ENCODE measurements at regions not wholly inside any gene's neighbourhood (a gene's known extent, or its start where the extent isn't known, plus 50 kb on each side); places are given as distances from the start of the nearest gene placed in this dataset.

GRCh38 chr2:128624956-128625355 lies 306.3 kb upstream of the HS6ST1 start:
- H3K4me2 ChIP-seq (ENCODE audit: low read length), result no peak overlapping the region

GRCh38 chr2:128625421-128625820 lies 306.8 kb upstream of the HS6ST1 start:
- no peaks in the 10 kb centered on the region for H3K9me2 ChIP-seq (replicated peaks; ENCODE audit: control insufficient read depth, low read length)
- H3F3A ChIP-seq (ENCODE audit: control insufficient read depth, insufficient read depth), result no peaks in the 10 kb centered on the region
- H3K27me3 ChIP-seq (ENCODE audit: control insufficient read depth, low read length), result no peaks in the 10 kb centered on the region
- H4K20me1 ChIP-seq (ENCODE audit: control insufficient read depth, insufficient read depth, low read depth, low read length), result no peaks in the 10 kb centered on the region
- H3K36me3 ChIP-seq (ENCODE audit: control insufficient read depth, low read length), result no peaks in the 10 kb centered on the region
- no peaks in the 10 kb centered on the region for H3K79me2 ChIP-seq (ENCODE audit: control insufficient read depth, low read length)
- no peak overlapping the region for H3K4me2 ChIP-seq (ENCODE audit: low read length)
- H3K4me3 ChIP-seq (ENCODE audit: low read length), result no peak overlapping the region
- no peaks in the 10 kb centered on the region for H3K4me1 ChIP-seq (ENCODE audit: control insufficient read depth, low read length)
- no peaks in the 10 kb centered on the region for H3K9me3 ChIP-seq (ENCODE audit: control insufficient read depth, insufficient read depth, low read length)
- no peak for TF ChIP-seq EZH2phosphoT487 (IDR thresholded peaks at IDR 0.05; ENCODE audit: borderline replicate concordance, low read length)
- no peak for TF ChIP-seq CTCF (IDR thresholded peaks at IDR 0.05; ENCODE audit: low read depth, low read length, poor library complexity, severe bottlenecking)
- H3K27ac ChIP-seq (ENCODE audit: low read depth, low read length), result no peak overlapping the region

More at GRCh38 chr2:128624956-128625355, 306.3 kb upstream of the HS6ST1 start:
- Histone ChIP-seq H3K4me1 (ENCODE audit: control insufficient read depth, low read length) (no peaks in the 10 kb centered on the region), H3K9me2 (replicated peaks; ENCODE audit: control insufficient read depth, low read length) (no peaks in the 10 kb centered on the region), H4K20me1 (ENCODE audit: control insufficient read depth, insufficient read depth, low read depth, low read length) (no peaks in the 10 kb centered on the region), H3K79me2 (ENCODE audit: control insufficient read depth, low read length) (no peaks in the 10 kb centered on the region), H3K27ac (ENCODE audit: low read depth, low read length) (no peak overlapping the region), H3K27me3 (ENCODE audit: control insufficient read depth, low read length) (no peaks in the 10 kb centered on the region), H3F3A (ENCODE audit: control insufficient read depth, insufficient read depth) (no peaks in the 10 kb centered on the region), H3K4me3 (ENCODE audit: low read length) (no peak overlapping the region), H3K36me3 (ENCODE audit: control insufficient read depth, low read length) (no peaks in the 10 kb centered on the region), H3K9me3 (ENCODE audit: control insufficient read depth, insufficient read depth, low read length) (no peaks in the 10 kb centered on the region)
- TF ChIP-seq EZH2phosphoT487 (IDR thresholded peaks at IDR 0.05; ENCODE audit: borderline replicate concordance, low read length) (no peak), CTCF (IDR thresholded peaks at IDR 0.05; ENCODE audit: low read depth, low read length, poor library complexity, severe bottlenecking) (no peak)

GRCh38 chr2:128625963-128626759 lies 307.5 kb upstream of the HS6ST1 start:
- no peaks in the 10 kb centered on the region for H3K9me2 ChIP-seq (replicated peaks; ENCODE audit: control insufficient read depth, low read length)
- no peak overlapping the region for H3K4me3 ChIP-seq (ENCODE audit: low read length)
- H3K36me3 ChIP-seq (ENCODE audit: control insufficient read depth, low read length), result no peaks in the 10 kb centered on the region
- H3K4me1 ChIP-seq (ENCODE audit: control insufficient read depth, low read length), result no peaks in the 10 kb centered on the region
- H3K4me2 ChIP-seq (ENCODE audit: low read length), result no peak overlapping the region
- H4K20me1 ChIP-seq (ENCODE audit: control insufficient read depth, insufficient read depth, low read depth, low read length), result no peaks in the 10 kb centered on the region
- TF ChIP-seq CTCF (IDR thresholded peaks at IDR 0.05; ENCODE audit: low read depth, low read length, poor library complexity, severe bottlenecking) (no peak), EZH2phosphoT487 (IDR thresholded peaks at IDR 0.05; ENCODE audit: borderline replicate concordance, low read length) (no peak)
- H3K79me2 ChIP-seq (ENCODE audit: control insufficient read depth, low read length), result no peaks in the 10 kb centered on the region
- no peaks in the 10 kb centered on the region for H3K9me3 ChIP-seq (ENCODE audit: control insufficient read depth, insufficient read depth, low read length)
- H3F3A ChIP-seq (ENCODE audit: control insufficient read depth, insufficient read depth), result no peaks in the 10 kb centered on the region
- no peak overlapping the region for H3K27ac ChIP-seq (ENCODE audit: low read depth, low read length)
- H3K27me3 ChIP-seq (ENCODE audit: control insufficient read depth, low read length), result no peaks in the 10 kb centered on the region

Measured in DOHH2 (cell line).